Stimulated activated naive B cell treated with anti-CD40 and anti-IgM and Interleukin-4, amounts not matched to agents 10 μg/mL and 1 μg/mL and 100 μg/mL, for 72 hours (primary cell): ENCODE measurements at regions not wholly inside any gene's neighbourhood (a gene's known extent, or its start where the extent isn't known, plus 50 kb on each side); places are given as distances from the start of the nearest gene placed in this dataset.

ENCODE experiments used
- ATAC-seq, 2 donors: fragments of 150-1000 bp; cut with Tn5 transposase; replicated peaks; 2 replicates each; pipeline ENCODE4 v1.10.0; 2021; ENCODE audit warnings: moderate library complexity in 1 of 2
- DNase-seq: peaks from one replicate; pipeline ENCODE4 v3.0.0; 2021
- H3K27ac Mint-ChIP-seq: one replicate; pipeline ENCODE4 v1.8.0; 2022; ENCODE audit warnings: mild to moderate bottlenecking, mixed read lengths
- H3K27me3 Mint-ChIP-seq, 2 donors: one replicate each; pipeline ENCODE4 v1.8.0; 2022; ENCODE audit warnings: mixed read lengths in 2 of 2
- H3K36me3 Mint-ChIP-seq, 2 donors: one replicate each; pipeline ENCODE4 v1.8.0; 2022; ENCODE audit warnings: mixed read lengths in 2 of 2, mild to moderate bottlenecking in 1 of 2
- H3K4me1 Mint-ChIP-seq, 2 donors: one replicate each; pipeline ENCODE4 v1.8.0; 2022; ENCODE audit warnings: mixed read lengths in 2 of 2, mild to moderate bottlenecking in 1 of 2
- H3K4me3 Mint-ChIP-seq, 2 donors: one replicate each; pipeline ENCODE4 v1.8.0; 2022; ENCODE audit warnings: mild to moderate bottlenecking in 2 of 2, mixed read lengths in 2 of 2, moderate library complexity in 1 of 2
- H3K9me3 Mint-ChIP-seq, 2 donors: one replicate each; pipeline ENCODE4 v1.8.0; 2022; ENCODE audit warnings: mixed read lengths in 2 of 2, mild to moderate bottlenecking in 1 of 2

DNA sequence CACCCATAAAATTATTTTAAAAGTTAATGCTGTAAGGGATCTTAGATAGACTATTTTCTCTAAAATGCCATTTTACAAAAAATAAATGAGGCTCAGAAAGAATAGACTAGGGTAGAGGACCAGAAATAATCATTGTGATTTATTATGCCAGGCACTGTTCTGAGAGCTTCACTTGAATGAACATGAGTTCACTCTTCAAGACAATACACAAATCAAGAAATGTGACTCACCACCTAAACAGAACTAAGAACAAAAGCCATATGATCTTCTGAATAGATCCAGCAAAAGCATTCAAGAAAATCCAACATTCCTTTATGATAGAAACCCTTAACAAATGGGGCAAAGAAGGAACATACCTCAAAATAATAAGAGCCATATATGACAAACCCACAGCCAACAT lies 582.0 kb downstream of the PKHD1 start:
- Mint-ChIP-seq H3K4me1 (no peaks in the 10 kb centered on the region), H3K9me3 (peaks cover 4 to 6% of the 10 kb centered on the region in 2 donors), H3K27ac (no peak overlapping the region), H3K4me3 (no peak overlapping the region), H3K27me3 (no peaks in the 10 kb centered on the region), H3K36me3 (no peaks in the 10 kb centered on the region)
- ATAC-seq = no peak
- DNase-seq = no peak

DNA sequence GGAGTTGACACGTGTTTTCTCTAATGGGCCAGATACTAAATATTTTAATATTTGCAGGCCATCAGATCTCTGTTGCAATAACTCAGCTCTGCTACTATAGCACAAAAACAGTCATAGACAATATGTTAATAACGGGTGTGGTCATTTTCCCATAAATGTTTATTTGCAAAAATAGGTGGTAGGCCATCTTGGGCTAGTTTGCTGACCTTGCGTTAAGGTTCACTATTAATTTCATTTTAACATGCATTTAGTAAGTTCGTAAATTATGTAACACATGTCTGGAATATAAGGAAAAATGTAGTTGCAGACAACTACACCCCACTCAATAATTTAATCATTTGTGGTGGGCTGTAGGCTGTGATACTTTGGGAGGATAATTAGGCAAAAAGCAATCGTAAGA lies 577.8 kb downstream of the PKHD1 start:
- H3K4me1 Mint-ChIP-seq = no peaks in the 10 kb centered on the region
- DNase-seq (no peak), ATAC-seq (no peak)
- H3K27ac Mint-ChIP-seq = no peak overlapping the region
- H3K4me3 Mint-ChIP-seq = no peak overlapping the region
- no peaks in the 10 kb centered on the region for H3K27me3 Mint-ChIP-seq
- no peaks in the 10 kb centered on the region for H3K36me3 Mint-ChIP-seq
- H3K9me3 Mint-ChIP-seq = peaks cover 4 to 8% of the 10 kb centered on the region in 2 donors

DNA sequence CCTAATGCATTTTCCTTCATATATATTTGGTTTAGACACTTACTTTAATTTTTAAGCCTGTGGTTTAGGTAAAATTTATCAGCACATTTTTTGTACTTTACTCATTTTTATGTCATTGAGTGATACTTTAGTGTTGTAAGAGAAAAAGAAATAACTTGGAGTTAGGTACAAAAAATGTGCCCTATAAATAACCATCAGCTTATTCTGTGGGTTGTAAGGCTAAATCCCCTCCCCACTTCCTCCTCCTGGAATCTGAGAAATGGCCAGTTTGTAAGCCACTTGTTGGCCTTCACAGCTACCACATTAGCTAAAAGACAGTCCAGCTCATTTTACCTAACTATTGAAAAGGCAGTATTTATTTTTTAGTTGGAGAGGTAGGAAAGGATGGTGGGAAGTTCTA lies 576.3 kb downstream of the PKHD1 start:
- no peaks in the 10 kb centered on the region for H3K4me1 Mint-ChIP-seq
- DNase-seq = no peak

DNA sequence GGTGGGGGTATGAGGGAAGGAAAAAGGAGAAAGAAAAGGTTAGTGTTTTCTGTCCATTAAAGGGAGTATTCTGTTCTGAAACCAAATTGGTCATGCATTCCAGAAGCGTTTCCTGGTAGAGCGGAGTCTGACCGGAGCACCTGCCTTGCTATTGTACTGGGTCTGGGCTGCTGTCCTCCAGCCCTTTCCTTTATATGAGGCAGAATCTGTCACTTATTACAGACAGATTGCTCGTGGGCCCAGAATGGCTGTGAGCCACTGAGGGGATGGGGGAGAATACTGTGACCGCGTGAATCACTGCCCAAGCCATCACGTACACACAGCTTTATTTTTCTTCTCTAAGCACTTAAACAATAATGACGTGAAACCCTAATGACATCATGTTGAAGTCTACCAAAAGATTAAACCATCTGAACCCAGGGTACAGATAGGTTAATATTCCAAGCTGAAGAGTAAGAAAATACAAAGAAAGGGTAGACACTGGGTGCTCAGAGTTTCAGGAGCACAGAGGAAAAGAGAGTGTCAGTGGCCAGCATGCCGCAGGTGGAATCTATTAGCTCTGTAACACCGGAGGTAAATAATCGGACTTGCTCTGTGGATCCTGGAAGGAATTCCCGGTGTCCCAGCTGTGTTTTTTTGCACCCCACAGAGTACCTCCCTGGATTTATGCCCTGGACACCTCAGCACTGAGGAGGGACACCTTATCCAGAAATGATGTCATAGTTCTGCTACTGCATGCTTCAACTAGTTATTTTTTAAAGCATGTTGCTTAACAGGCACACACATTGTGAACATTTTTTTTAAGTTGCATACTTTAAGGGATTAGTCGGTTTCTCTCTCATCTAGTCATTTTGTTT lies 573.3 kb downstream of the PKHD1 start:
- no peak for DNase-seq
- no peaks in the 10 kb centered on the region for H3K4me1 Mint-ChIP-seq
- H3K9me3 Mint-ChIP-seq = peaks cover 0 to 8% of the 10 kb centered on the region in 2 donors
- H3K4me3 Mint-ChIP-seq = no peak overlapping the region
- ATAC-seq = no peak
- H3K36me3 Mint-ChIP-seq = no peaks in the 10 kb centered on the region
- no peak overlapping the region for H3K27ac Mint-ChIP-seq
- H3K27me3 Mint-ChIP-seq = no peaks in the 10 kb centered on the region

More for the DNA sequence above, 576.3 kb downstream of the PKHD1 start:
- H3K4me3 Mint-ChIP-seq = no peak overlapping the region
- peaks cover 4 to 8% of the 10 kb centered on the region in 2 donors for H3K9me3 Mint-ChIP-seq
- no peaks in the 10 kb centered on the region for H3K27me3 Mint-ChIP-seq
- H3K36me3 Mint-ChIP-seq = no peaks in the 10 kb centered on the region
- no peak for ATAC-seq
- H3K27ac Mint-ChIP-seq = no peak overlapping the region

DNA sequence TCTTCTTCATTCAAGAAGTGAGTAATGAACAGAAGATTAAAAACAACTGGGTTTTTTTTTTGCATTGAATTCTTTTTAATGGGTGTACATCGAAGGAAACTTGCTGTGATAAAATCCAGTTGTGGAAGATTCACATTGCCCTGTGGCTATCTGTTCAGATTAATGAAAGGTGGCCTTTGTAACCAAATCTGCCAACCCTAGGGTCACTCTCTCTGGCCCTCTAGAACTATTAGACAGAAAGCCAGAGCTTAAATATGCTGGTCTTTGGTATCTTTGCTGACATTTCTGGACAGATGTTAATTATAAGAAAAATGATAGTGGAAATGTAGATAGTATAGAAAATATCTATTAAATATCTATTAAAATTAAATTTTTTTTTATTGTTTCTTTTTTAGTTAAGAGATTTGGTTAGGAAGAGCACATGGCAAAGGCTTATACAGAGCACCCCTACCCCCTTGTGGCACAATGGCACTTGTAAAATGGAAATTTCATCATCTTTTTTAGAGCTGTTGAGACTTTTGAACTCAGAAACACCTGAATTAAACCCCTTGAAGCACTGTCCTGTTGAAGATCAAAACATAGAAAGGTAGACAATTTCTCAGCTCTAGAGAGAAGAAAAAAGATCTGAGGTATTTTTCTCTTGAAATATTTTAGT lies 572.5 kb downstream of the PKHD1 start:
- Mint-ChIP-seq H3K4me3 (no peak overlapping the region), H3K4me1 (no peaks in the 10 kb centered on the region), H3K36me3 (no peaks in the 10 kb centered on the region), H3K27ac (no peak overlapping the region), H3K9me3 (peaks cover 0 to 6% of the 10 kb centered on the region in 2 donors), H3K27me3 (no peaks in the 10 kb centered on the region)
- ATAC-seq = no peak
- no peak for DNase-seq

DNA sequence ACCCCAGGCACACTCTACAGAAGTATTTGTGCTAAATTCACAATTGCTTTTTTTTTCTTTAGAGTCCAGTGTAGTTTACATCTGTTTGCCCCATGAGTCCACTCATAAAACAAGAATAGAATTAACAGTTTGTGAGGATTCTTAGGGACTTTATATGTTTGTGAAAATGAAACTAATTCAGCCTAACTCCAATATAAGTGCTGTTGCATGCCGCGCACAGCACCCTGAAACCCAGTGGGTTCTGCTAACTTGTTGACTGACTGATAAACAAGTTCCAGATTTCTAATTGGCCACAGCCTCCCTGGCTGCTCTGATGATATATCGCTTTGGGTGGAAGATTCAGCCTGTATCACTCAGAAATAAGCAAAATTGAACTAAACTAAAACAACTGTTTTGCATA lies 561.4 kb downstream of the PKHD1 start:
- Mint-ChIP-seq H3K9me3 (peaks cover 1 to 4% of the 10 kb centered on the region in 2 donors), H3K36me3 (no peaks in the 10 kb centered on the region), H3K4me1 (no peaks in the 10 kb centered on the region), H3K27ac (no peak overlapping the region), H3K4me3 (no peak overlapping the region), H3K27me3 (no peaks in the 10 kb centered on the region)
- DNase-seq = no peak
- ATAC-seq = no peak

DNA sequence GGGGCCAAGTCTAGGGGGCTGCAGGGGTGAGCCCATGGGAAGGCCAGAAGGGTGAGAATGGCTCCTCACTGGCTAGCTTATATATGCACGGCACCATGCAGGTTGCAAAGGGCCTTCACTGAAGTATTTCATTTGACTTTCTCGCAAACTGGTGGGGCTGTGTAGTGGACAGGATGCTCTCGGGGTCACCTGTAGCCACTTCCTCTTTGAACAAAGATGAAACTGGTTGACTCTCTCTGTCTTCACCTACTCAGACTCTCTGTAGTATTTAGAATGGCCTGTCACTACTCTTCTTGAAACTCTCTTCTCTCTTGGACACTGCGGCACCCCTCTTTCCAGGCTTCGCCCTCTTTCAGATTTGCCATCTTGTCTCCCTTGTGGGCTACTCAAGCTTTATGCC lies 560.5 kb downstream of the PKHD1 start:
- H3K27ac Mint-ChIP-seq = no peak overlapping the region
- no peaks in the 10 kb centered on the region for H3K27me3 Mint-ChIP-seq
- no peak for ATAC-seq
- no peaks in the 10 kb centered on the region for H3K4me1 Mint-ChIP-seq
- no peak overlapping the region for H3K4me3 Mint-ChIP-seq
- no peak for DNase-seq
- H3K36me3 Mint-ChIP-seq = no peaks in the 10 kb centered on the region
- peaks cover 1 to 4% of the 10 kb centered on the region in 2 donors for H3K9me3 Mint-ChIP-seq

DNA sequence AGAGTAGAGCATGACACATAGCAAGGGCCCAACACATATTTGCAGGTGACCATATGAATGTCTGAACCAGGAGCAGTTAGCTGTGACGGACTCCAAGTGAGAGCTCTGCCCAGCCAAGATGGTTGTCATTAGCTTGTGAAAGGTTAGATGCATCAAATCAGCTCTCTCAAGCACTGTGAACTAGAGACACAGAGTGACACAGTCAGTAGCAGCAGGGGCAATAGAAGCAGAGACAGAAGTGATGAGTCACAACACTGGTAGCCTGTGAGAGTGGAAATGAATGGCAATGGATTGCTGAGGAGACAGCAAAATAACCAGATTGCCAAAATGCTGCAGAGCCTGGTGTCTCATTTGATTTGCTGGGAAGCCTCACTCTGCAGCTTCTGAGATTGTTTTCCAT lies 558.9 kb downstream of the PKHD1 start:
- Mint-ChIP-seq H3K27me3 (no peaks in the 10 kb centered on the region), H3K4me1 (no peaks in the 10 kb centered on the region), H3K4me3 (no peak overlapping the region), H3K36me3 (no peaks in the 10 kb centered on the region), H3K9me3 (peaks cover 1 to 4% of the 10 kb centered on the region in 2 donors), H3K27ac (no peak overlapping the region)
- ATAC-seq (no peak), DNase-seq (no peak)

DNA sequence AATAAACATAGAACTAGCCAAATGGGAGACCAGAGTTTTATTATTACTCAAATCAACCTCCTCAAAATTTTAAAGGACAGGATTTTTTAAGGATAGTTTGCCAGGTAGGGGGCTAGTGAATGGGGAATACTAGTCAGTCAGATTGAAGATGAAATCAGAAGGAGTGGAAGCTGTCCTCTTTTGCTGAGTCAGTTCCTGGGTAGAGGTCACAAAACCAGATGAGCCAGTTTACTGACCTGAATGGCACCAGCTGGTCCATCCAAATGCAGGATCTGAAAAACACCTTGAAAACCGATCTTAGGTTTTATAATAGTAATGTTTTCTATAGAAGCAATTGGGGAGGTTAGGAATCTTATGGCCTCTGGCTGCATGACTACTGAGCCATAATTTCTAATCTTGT lies 558.2 kb downstream of the PKHD1 start:
- Mint-ChIP-seq H3K9me3 (peaks cover 1 to 4% of the 10 kb centered on the region in 2 donors), H3K4me1 (no peaks in the 10 kb centered on the region), H3K27me3 (no peaks in the 10 kb centered on the region), H3K27ac (no peak overlapping the region), H3K36me3 (no peaks in the 10 kb centered on the region), H3K4me3 (no peak overlapping the region)
- ATAC-seq (no peak), DNase-seq (no peak)

DNA sequence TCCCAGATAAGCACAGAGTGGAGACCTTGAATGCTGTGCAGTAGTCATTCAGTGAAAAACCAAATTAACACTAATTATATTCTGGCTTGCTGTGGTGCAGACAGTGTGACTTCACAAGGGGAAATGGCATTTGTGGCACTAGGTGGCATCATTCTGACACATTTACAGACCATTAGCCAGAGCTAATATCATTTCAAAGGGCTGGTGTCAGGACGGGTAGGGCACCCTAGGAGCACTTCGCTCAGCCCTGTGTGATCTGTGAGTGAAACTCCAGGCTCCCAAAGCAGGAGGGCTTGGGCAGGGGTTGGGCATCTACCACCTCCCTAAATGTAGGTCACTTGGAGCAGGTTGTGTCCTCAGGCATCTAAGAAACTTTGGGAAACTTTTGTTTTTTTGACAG lies 555.8 kb downstream of the PKHD1 start:
- no peaks in the 10 kb centered on the region for H3K36me3 Mint-ChIP-seq
- no peak for DNase-seq
- no peak overlapping the region for H3K27ac Mint-ChIP-seq
- peaks cover 1 to 4% of the 10 kb centered on the region in 2 donors for H3K9me3 Mint-ChIP-seq
- H3K4me1 Mint-ChIP-seq = no peaks in the 10 kb centered on the region
- no peak overlapping the region for H3K4me3 Mint-ChIP-seq
- peak in 1 of 2 donors; percentile 19 for ATAC-seq
- H3K27me3 Mint-ChIP-seq = peaks cover 0 to 6% of the 10 kb centered on the region in 2 donors

DNA sequence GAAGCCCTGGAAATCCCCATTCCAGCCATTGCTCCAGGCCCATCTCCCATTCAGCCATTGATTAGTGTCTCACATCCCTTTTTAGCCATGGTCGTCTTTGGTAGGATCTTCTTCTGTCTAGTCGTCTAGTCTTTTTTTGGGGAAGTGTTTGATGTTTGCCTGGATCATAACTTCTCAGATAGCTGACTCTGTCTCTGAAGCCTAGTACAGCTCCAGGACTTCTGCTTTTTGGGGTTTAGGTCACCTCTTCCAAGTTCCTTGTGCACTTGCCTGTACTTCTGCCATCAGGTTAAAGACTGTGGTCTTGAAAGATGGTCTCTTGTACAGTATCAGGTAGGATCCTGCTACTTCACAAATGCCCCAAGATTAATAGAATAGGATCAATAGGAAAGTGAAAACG lies 553.5 kb downstream of the PKHD1 start:
- Mint-ChIP-seq H3K36me3 (no peaks in the 10 kb centered on the region), H3K4me1 (no peaks in the 10 kb centered on the region), H3K27ac (no peak overlapping the region), H3K27me3 (peaks cover 0 to 6% of the 10 kb centered on the region in 2 donors), H3K9me3 (no peaks in the 10 kb centered on the region), H3K4me3 (no peak overlapping the region)
- DNase-seq (no peak), ATAC-seq (no peak)

DNA sequence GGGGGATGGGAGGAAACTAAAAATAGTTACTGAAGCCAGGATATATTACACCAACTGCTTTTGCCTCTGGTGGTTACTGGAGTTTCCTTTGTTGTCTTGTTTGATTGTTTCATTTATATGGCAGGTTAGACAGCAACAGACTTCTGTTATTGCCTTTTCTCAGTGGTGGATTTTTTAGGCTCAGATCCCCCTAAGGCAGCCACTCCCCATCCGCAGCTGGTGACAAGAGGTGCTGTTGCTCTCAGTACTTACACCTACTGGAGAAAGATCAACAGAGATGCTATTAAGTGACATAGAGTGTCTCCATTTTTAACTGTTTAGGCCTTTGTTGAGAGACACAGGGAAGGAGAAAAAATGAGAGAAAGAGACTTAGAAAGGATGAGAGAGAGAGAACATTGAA lies 552.1 kb downstream of the PKHD1 start:
- Mint-ChIP-seq H3K4me3 (no peak overlapping the region), H3K36me3 (no peaks in the 10 kb centered on the region), H3K27me3 (peaks cover 4 to 6% of the 10 kb centered on the region in 2 donors), H3K9me3 (no peaks in the 10 kb centered on the region), H3K4me1 (no peaks in the 10 kb centered on the region), H3K27ac (no peak overlapping the region)
- no peak for ATAC-seq
- DNase-seq = no peak

DNA sequence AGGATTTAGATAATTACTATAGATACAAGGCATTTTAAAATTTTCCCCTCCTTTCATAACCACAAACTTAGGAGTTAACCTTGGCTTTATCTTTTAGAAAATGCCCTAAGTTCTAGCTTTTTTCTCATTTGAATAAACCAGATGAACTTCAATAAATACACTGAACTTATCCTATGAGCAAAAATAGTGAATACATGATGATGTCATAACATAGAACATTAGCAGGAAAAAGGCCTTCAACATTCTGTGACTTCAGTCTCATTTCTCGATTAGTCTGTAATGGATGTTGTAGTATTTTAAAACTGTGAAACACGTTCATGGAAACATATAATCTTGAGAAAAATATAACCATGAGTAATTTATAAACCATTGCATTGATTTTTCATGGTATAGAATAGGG lies 550.7 kb downstream of the PKHD1 start:
- DNase-seq (no peak), ATAC-seq (no peak)
- no peaks in the 10 kb centered on the region for H3K36me3 Mint-ChIP-seq
- no peak overlapping the region for H3K4me3 Mint-ChIP-seq
- no peaks in the 10 kb centered on the region for H3K4me1 Mint-ChIP-seq
- H3K9me3 Mint-ChIP-seq = no peaks in the 10 kb centered on the region
- peaks cover 6 to 7% of the 10 kb centered on the region in 2 donors for H3K27me3 Mint-ChIP-seq
- H3K27ac Mint-ChIP-seq = no peak overlapping the region

DNA sequence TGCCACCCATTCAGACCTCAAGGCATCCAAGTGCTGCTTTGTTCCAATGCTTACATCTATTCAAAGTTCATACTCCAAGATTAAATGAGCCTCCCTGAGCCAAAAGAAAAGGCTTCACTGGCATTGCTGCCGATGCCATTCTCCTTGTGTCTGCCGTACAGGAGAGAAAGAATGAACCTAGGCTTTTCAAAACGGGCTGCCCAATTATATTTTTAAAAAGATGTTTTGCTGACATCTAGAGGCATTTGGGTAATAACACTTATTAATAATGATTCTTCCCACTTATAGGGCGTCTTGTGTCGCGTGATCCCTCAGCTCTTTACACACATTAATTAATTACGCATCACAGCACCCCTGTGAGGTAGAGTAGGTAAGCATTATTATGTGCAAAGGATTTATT lies 545.6 kb downstream of the PKHD1 start:
- Mint-ChIP-seq H3K27ac (no peak overlapping the region), H3K4me3 (no peak overlapping the region), H3K36me3 (no peaks in the 10 kb centered on the region), H3K9me3 (no peaks in the 10 kb centered on the region), H3K27me3 (peaks cover 0 to 7% of the 10 kb centered on the region in 2 donors), H3K4me1 (no peaks in the 10 kb centered on the region)
- DNase-seq = no peak
- no peak for ATAC-seq

DNA sequence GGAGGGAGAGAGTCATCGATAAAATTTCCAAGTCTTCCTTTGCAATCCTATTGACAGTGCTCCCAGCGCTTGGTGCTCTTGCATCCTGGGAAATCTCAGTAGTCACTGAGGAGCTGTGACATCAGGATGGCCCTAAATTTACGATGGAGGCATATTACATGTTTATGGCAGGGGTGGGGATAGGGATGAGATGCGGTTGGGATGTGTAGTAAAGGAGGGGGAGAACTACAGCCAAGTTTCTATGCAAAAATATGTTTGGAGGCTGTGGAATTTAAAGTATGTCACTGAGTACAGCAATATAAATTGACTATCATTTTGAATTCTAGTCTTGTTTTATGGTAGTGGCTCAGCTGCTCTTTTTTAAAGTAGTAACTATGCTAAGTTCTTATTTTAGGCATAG lies 544.9 kb downstream of the PKHD1 start:
- no peaks in the 10 kb centered on the region for H3K36me3 Mint-ChIP-seq
- ATAC-seq (no peak), DNase-seq (no peak)
- no peak overlapping the region for H3K4me3 Mint-ChIP-seq
- no peak overlapping the region for H3K27ac Mint-ChIP-seq
- no peaks in the 10 kb centered on the region for H3K9me3 Mint-ChIP-seq
- H3K4me1 Mint-ChIP-seq = no peaks in the 10 kb centered on the region
- peaks cover 0 to 7% of the 10 kb centered on the region in 2 donors for H3K27me3 Mint-ChIP-seq
